Ishikawa (cell line): ENCODE measurements at regions not wholly inside any gene's neighbourhood (a gene's known extent, or its start where the extent isn't known, plus 50 kb on each side); places are given as distances from the start of the nearest gene placed in this dataset.

Experiments used
- CEBPB ChIP-seq: IDR thresholded peaks from 2 replicates; pipeline ENCODE4 v1.6.1; 2012
- EGR1 ChIP-seq: IDR thresholded peaks from 2 replicates; pipeline ENCODE4 v1.6.1; 2012
- EP300 ChIP-seq: IDR thresholded peaks from 2 replicates; pipeline ENCODE4 v1.6.1; 2012; ENCODE audit warnings: borderline replicate concordance
- FOXM1 ChIP-seq: IDR thresholded peaks from 2 replicates; pipeline ENCODE4 v1.6.1; 2012; ENCODE audit warnings: low read depth, borderline replicate concordance
- MAX ChIP-seq: IDR thresholded peaks from 2 replicates; pipeline ENCODE4 v1.6.1; 2012
- RAD21 ChIP-seq: IDR thresholded peaks from 2 replicates; pipeline ENCODE4 v1.6.1; 2012; ENCODE audit warnings: low read depth
- TCF12 ChIP-seq: IDR thresholded peaks from 2 replicates; pipeline ENCODE4 v1.6.1; 2012; ENCODE audit warnings: low read depth
- YY1 ChIP-seq: IDR thresholded peaks from 2 replicates; pipeline ENCODE4 v1.6.1; 2012; ENCODE audit warnings: low read depth
- TF ChIP-seq, protein P1 (sequence below): IDR thresholded peaks from 2 replicates; pipeline ENCODE4 v1.6.1; 2012; ENCODE audit warnings: low read depth, mild to moderate bottlenecking
- TF ChIP-seq, protein P2 (sequence below): IDR thresholded peaks from 2 replicates; pipeline ENCODE4 v1.6.1; 2012

DNA sequence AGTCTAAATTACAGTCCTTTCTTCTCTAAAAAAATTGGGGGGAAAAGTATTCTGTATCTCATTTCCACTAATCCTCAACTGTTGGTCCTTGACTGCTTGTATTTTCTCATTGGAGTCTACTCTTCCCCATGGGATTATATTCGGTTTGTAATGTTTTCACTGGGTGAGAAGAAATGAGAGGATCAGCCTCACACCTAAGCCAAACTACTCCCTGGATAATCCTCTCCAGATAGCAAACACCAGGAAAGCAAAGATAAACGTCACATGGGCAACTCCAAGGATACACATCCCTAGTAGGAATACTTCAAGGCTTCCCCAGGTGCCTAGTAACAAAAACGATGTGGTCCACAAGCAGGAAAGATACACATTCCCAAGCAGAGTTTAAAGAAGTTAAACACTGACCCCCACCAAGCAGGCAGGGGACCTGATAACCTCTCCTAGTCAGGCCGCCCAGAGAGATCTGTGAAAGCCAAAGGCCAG lies 53.9 kb upstream of the SOX4 start:
- TF ChIP-seq EGR1 (no peak), FOXM1 (no peak), TCF12 (no peak), RAD21 (no peak), MAX (no peak), YY1 (no peak), EP300 (no peak), CEBPB (no peak)
- TF ChIP-seq, protein P1, sequence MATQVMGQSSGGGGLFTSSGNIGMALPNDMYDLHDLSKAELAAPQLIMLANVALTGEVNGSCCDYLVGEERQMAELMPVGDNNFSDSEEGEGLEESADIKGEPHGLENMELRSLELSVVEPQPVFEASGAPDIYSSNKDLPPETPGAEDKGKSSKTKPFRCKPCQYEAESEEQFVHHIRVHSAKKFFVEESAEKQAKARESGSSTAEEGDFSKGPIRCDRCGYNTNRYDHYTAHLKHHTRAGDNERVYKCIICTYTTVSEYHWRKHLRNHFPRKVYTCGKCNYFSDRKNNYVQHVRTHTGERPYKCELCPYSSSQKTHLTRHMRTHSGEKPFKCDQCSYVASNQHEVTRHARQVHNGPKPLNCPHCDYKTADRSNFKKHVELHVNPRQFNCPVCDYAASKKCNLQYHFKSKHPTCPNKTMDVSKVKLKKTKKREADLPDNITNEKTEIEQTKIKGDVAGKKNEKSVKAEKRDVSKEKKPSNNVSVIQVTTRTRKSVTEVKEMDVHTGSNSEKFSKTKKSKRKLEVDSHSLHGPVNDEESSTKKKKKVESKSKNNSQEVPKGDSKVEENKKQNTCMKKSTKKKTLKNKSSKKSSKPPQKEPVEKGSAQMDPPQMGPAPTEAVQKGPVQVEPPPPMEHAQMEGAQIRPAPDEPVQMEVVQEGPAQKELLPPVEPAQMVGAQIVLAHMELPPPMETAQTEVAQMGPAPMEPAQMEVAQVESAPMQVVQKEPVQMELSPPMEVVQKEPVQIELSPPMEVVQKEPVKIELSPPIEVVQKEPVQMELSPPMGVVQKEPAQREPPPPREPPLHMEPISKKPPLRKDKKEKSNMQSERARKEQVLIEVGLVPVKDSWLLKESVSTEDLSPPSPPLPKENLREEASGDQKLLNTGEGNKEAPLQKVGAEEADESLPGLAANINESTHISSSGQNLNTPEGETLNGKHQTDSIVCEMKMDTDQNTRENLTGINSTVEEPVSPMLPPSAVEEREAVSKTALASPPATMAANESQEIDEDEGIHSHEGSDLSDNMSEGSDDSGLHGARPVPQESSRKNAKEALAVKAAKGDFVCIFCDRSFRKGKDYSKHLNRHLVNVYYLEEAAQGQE = no peak
- TF ChIP-seq, protein P2, sequence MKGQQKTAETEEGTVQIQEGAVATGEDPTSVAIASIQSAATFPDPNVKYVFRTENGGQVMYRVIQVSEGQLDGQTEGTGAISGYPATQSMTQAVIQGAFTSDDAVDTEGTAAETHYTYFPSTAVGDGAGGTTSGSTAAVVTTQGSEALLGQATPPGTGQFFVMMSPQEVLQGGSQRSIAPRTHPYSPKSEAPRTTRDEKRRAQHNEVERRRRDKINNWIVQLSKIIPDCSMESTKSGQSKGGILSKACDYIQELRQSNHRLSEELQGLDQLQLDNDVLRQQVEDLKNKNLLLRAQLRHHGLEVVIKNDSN = no peak
